HG02973 (cell line): ENCODE measurements at regions not wholly inside any gene's neighbourhood (a gene's known extent, or its start where the extent isn't known, plus 50 kb on each side); places are given as distances from the start of the nearest gene placed in this dataset.

Experiments used
- ATAC-seq: cut with Tn5 transposase; IDR thresholded peaks from one replicate; pipeline ENCODE4 v1.9.1; 2021; ENCODE audit warnings: moderate library complexity; ENCODE audit not compliant: unreplicated experiment

DNA sequence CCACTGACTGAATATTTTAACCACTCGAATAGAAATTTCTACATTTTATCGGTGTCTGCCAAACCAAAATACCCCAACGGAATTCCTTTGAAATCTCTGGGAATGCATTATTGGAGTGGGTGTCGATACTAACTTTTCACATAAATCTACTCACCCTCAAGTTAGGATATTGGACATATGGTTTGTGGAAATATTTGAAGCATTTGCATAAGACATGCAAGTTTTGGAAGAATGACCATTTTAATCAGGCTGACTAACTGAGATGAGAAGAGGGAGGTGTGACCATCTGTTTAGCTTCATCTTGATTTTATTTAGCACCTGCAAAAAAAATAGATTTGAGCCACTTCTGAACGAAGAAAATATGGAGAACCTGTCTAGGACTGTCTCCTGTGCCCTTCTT lies 61.2 kb downstream of the KLF6 start:
- no peak for ATAC-seq

DNA sequence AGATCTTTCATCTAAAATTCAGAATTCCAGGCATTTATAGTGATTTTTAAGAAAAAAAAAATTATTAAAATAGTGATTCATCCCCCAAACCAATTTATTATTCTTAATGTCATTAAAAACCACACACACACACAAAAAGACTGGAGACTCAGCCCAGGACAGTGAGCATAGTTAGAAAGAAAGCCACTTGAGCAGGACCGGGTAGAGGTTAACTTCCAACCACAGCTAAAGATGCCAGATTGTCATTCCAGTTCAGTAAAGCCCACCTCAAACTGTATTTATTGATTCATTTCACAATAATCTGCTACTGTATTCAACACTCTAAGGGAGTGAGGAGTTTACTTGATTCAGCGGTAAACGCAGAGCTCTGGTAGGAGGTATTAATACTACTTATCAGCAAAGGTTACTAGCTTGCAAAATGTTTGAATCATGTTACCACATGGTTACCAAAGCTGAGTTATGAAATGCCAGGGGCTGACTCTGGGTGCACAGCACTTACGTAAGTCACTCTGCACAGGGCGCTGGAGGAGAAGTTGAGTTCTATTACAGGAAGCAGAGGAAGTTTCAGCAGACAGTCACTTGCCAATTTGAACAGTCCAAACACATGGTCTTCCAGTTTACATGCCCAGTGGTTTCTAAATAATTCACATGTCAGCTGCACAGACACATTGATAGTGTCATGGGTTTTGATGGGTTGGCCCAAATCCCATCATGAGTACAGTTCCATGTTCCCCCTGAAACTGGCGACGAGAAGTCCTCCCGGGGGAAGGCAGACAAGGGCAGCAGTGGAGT lies 64.6 kb downstream of the KLF6 start:
- no peak for ATAC-seq

- ATAC-seq = no peak
These were observed 65.8 kb downstream of the KLF6 start for GRCh38 chr10:3719024-3719843.

- no peak for ATAC-seq
These were observed 68.9 kb downstream of the KLF6 start for GRCh38 chr10:3716093-3716492.

DNA sequence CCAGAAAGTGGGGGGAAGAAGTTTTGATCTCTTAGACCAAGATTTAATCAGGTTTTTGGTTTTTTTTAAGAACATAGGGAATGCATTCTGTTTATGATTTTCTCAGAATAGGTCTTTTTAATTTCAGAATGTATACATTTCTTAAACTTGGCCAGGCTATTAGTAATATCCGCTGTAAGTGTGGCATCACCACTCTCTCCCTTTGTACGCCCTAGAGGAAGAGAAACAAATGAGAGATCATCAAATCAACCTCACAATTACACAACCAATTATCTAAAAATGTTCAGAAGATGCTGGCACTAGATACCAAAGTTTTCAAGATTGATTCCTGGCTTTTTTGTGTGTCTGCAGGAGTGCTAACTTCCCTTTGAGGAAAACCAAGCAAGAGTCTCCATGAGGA lies 70.0 kb downstream of the KLF6 start:
- ATAC-seq = no peak

- ATAC-seq = no peak
These were observed 70.5 kb downstream of the KLF6 start for GRCh38 chr10:3714531-3714930.

DNA sequence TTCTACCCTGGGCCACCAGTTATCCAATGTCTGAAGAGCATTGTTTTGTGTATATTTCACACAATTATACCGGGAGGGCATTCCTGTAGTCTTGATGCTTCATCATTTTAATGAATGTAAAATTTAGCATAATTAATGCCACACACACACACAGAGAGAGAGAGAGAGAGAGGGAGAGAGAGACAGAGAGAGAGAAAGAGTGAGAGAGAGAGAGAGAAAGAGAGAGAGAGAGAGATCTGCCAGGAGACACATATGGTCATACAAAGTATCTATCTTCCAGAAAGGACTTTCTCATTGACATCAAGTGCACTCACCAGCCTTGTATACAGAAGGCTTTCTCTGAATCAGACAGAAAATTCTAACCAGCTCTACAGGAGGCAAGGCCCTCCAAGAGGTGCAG lies 72.3 kb downstream of the KLF6 start:
- ATAC-seq = no peak

- no peak for ATAC-seq
These were observed 73.1 kb downstream of the KLF6 start for GRCh38 chr10:3711918-3712317.

- no peak for ATAC-seq
These were observed 74.2 kb downstream of the KLF6 start for GRCh38 chr10:3710764-3711163.

- no peak for ATAC-seq
These were observed 75.5 kb downstream of the KLF6 start for GRCh38 chr10:3709456-3710060.

- no peak for ATAC-seq
These were observed 76.2 kb downstream of the KLF6 start for GRCh38 chr10:3708852-3709251.

GRCh38 chr10:3704565-3705325 lies 80.3 kb downstream of the KLF6 start:
- ATAC-seq = no peak

GRCh38 chr10:3702569-3702968 lies 82.4 kb downstream of the KLF6 start:
- ATAC-seq = no peak

- no peak for ATAC-seq
These were observed 82.9 kb downstream of the KLF6 start for GRCh38 chr10:3702056-3702546.

DNA sequence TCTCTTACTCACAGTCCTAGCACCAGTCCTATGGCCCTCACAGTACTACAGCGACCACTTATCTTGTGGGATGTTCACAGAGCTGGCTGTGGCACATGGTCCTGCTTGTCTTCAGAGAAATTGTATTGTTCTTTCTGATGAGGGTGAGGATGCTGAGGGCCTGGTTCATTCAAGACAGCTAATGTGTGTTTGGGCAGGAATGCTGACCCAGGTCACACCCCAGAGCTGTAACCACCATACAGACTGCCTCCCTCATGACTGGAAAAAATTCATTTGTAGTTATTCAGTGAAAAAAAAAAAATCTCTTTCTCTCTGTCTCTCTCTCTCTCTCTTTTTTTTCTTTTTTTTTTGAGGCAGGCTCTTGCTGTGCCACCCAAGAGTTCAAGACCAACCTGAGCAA lies 83.5 kb downstream of the KLF6 start:
- ATAC-seq = no peak

GRCh38 chr10:3700531-3701076 lies 84.4 kb downstream of the KLF6 start:
- no peak for ATAC-seq

GRCh38 chr10:3699916-3700315 lies 85.1 kb downstream of the KLF6 start:
- no peak for ATAC-seq

DNA sequence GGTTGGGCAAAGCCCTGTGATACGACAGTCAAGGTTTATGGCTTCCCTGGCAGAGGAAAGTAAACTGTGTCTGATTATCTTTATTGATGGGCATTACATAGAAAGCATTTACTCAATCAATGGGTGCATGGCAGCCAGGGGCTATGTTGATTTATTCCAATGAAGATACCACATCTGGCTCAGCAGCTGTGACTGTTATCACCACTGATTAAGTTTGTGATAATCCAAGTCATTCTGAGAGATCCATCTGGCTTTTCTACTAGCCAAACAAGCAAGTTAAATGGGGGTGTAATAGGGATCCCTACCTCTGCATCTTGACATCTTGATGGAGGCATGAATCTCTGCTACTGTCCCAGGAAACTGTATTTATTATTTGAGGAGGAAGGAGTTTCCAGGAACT lies 86.7 kb downstream of the KLF6 start:
- ATAC-seq = no peak

DNA sequence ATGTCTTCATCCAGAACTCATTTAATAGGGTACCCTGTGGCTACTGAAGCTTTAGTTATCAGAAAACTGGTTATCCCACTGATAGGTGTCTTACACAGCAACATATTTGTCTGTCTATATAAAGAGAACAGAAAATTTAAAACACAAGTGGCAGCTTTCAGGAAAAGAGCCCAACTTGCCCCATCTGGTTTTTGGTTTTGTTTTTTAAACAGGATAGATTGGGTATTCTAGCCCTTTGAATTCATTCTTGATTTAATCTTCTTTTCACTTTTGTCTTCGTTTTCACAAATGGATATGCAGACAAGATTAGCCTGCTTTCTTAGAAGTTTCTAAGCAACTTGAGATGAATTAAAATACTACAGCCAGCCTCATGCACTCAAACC lies 91.3 kb downstream of the KLF6 start:
- ATAC-seq = no peak

- ATAC-seq = no peak
These were observed 91.8 kb downstream of the KLF6 start for GRCh38 chr10:3693022-3693697.
